HCT116 (cell line): ENCODE measurements at regions not wholly inside any gene's neighbourhood (a gene's known extent, or its start where the extent isn't known, plus 50 kb on each side); places are given as distances from the start of the nearest gene placed in this dataset.

Source experiments
- ATF3 ChIP-seq: IDR thresholded peaks from 2 replicates; pipeline ENCODE4 v1.6.1; 2012
- CEBPB ChIP-seq: IDR thresholded peaks from 2 replicates; pipeline ENCODE4 v1.6.1; 2012; ENCODE audit warnings: low read depth
- EZH2phosphoT487 ChIP-seq: fragments of 200-600 bp; IDR thresholded peaks from 2 replicates; pipeline ENCODE4 v1.6.1; 2018; ENCODE audit warnings: antibody characterized with exemption, borderline replicate concordance
- POLR2A ChIP-seq: IDR thresholded peaks from 2 replicates; pipeline ENCODE4 v1.7.0; 2011; ENCODE audit warnings: borderline replicate concordance; ENCODE audit not compliant: insufficient read depth, insufficient read length; ENCODE audit errors: extremely low read depth
- ZFX ChIP-seq: fragments of 450-650 bp; IDR thresholded peaks from 2 replicates; pipeline ENCODE4 v1.6.1; 2017
- ZNF274 ChIP-seq: fragments of 200-500 bp; sonication (Bioruptor generic); IDR thresholded peaks from 2 replicates; pipeline ENCODE4 v1.6.1; 2014; ENCODE audit warnings: mild to moderate bottlenecking, low read depth, low read length, inconsistent platforms
- TF ChIP-seq, protein P1 (sequence below), 3 experiments: fragments of 200-600 bp in 1 of 3; sonication (generic) in 1 of 3; IDR thresholded peaks in 2 of 3; conservative IDR thresholded peaks in 1 of 3; 2 replicates each; pipeline ENCODE4 v1.5.1; 2012 to 2017; ENCODE audit warnings: low read depth in 2 of 3, low read length in 2 of 3, antibody characterized with exemption in 1 of 3, borderline replicate concordance in 1 of 3, control low read depth in 1 of 3, mild to moderate bottlenecking in 1 of 3, mixed read lengths in 1 of 3, mixed run types in 1 of 3, moderate library complexity in 1 of 3; ENCODE audit not compliant: insufficient read depth in 1 of 3
- TF ChIP-seq, protein P2 (sequence below): IDR thresholded peaks from 2 replicates; pipeline ENCODE4 v1.6.1; 2012; ENCODE audit warnings: low read depth
- TF ChIP-seq, protein P3 (sequence below): IDR thresholded peaks from 2 replicates; pipeline ENCODE4 v1.6.1; 2011; ENCODE audit warnings: mild to moderate bottlenecking, low read length, moderate library complexity; ENCODE audit not compliant: insufficient replicate concordance; ENCODE audit errors: extremely low read depth

DNA sequence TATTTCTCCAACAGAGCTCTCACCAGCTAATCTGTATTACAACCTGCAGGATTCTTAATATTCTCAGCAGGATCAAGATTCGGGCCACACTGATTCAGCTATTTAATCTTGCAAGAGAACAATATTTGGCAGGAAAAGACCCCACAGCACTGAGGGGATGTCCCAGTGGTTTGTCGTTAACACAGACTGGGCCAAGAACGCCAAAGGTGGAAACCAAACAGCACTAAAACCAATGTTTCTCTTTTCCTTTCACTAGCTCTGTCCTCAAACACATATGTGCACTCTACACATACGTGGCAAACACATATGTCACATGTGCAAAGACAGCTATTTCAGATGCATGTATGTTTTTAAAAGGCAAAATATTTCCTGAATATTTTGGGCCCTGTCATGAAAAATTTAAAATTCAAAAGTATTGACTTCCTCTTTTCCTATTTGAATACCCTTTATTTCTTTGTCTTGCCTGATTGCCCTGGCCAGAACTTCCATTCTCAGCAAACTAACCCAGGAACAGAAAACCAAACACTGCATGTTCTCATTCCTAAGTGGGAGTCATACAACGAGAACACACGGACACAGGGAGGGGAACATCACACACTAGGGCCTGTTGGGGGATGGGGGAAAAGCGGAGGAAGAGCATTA lies 51.7 kb upstream of the NEBL start:
- TF ChIP-seq POLR2A (no peak), EZH2phosphoT487 (no peak), ZFX (no peak), ATF3 (no peak), ZNF274 (no peak), CEBPB (no peak)
- TF ChIP-seq, protein P1, sequence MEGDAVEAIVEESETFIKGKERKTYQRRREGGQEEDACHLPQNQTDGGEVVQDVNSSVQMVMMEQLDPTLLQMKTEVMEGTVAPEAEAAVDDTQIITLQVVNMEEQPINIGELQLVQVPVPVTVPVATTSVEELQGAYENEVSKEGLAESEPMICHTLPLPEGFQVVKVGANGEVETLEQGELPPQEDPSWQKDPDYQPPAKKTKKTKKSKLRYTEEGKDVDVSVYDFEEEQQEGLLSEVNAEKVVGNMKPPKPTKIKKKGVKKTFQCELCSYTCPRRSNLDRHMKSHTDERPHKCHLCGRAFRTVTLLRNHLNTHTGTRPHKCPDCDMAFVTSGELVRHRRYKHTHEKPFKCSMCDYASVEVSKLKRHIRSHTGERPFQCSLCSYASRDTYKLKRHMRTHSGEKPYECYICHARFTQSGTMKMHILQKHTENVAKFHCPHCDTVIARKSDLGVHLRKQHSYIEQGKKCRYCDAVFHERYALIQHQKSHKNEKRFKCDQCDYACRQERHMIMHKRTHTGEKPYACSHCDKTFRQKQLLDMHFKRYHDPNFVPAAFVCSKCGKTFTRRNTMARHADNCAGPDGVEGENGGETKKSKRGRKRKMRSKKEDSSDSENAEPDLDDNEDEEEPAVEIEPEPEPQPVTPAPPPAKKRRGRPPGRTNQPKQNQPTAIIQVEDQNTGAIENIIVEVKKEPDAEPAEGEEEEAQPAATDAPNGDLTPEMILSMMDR (IDR thresholded peaks at IDR 0.05 in 2 of 3, conservative IDR thresholded peaks at IDR 0.05 in 1 of 3; ENCODE audit: borderline replicate concordance in 1 of 3, insufficient read depth in 1 of 3, low read depth in 2 of 3, low read length in 2 of 3), result no peak
- TF ChIP-seq, protein P2, sequence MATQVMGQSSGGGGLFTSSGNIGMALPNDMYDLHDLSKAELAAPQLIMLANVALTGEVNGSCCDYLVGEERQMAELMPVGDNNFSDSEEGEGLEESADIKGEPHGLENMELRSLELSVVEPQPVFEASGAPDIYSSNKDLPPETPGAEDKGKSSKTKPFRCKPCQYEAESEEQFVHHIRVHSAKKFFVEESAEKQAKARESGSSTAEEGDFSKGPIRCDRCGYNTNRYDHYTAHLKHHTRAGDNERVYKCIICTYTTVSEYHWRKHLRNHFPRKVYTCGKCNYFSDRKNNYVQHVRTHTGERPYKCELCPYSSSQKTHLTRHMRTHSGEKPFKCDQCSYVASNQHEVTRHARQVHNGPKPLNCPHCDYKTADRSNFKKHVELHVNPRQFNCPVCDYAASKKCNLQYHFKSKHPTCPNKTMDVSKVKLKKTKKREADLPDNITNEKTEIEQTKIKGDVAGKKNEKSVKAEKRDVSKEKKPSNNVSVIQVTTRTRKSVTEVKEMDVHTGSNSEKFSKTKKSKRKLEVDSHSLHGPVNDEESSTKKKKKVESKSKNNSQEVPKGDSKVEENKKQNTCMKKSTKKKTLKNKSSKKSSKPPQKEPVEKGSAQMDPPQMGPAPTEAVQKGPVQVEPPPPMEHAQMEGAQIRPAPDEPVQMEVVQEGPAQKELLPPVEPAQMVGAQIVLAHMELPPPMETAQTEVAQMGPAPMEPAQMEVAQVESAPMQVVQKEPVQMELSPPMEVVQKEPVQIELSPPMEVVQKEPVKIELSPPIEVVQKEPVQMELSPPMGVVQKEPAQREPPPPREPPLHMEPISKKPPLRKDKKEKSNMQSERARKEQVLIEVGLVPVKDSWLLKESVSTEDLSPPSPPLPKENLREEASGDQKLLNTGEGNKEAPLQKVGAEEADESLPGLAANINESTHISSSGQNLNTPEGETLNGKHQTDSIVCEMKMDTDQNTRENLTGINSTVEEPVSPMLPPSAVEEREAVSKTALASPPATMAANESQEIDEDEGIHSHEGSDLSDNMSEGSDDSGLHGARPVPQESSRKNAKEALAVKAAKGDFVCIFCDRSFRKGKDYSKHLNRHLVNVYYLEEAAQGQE, result no peak
- TF ChIP-seq, protein P3, sequence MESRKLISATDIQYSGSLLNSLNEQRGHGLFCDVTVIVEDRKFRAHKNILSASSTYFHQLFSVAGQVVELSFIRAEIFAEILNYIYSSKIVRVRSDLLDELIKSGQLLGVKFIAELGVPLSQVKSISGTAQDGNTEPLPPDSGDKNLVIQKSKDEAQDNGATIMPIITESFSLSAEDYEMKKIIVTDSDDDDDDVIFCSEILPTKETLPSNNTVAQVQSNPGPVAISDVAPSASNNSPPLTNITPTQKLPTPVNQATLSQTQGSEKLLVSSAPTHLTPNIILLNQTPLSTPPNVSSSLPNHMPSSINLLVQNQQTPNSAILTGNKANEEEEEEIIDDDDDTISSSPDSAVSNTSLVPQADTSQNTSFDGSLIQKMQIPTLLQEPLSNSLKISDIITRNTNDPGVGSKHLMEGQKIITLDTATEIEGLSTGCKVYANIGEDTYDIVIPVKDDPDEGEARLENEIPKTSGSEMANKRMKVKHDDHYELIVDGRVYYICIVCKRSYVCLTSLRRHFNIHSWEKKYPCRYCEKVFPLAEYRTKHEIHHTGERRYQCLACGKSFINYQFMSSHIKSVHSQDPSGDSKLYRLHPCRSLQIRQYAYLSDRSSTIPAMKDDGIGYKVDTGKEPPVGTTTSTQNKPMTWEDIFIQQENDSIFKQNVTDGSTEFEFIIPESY, result no peak
